IMR-90 (cell line): ENCODE measurements at regions not wholly inside any gene's neighbourhood (a gene's known extent, or its start where the extent isn't known, plus 50 kb on each side); places are given as distances from the start of the nearest gene placed in this dataset.
A peak's percentile ranks its signal among the peaks of the same experiment; 100 is the strongest.

Experiments used
- ATAC-seq: fragments of 200-7000 bp; cut with Tn5 transposase; 2 replicates; pipeline ENCODE4 v1.9.1; 2020; ENCODE audit warnings: low read depth, mild to moderate bottlenecking, moderate library complexity
- BruUV-seq: library from RNA; stranded (reverse); fragments of 400-500 nt; replicated peaks from 2 replicates; lab custom pipeline; 2021; lab: Mats Ljungman, UMichigan
- CTCF ChIA-PET: fragments of 300-600 bp; formaldehyde crosslinking; extraction: SDS; loops from one replicate; lab custom pipeline; 2021; ENCODE audit warnings: antibody characterized with exemption; lab: Yijun Ruan, JAX
- POLR2A ChIA-PET: fragments of 300-600 bp; sonication (Branson Sonifier 250); formaldehyde crosslinking; loops from one replicate; lab custom pipeline; 2022; ENCODE audit warnings: antibody characterized with exemption; ENCODE audit not compliant: unreplicated experiment; lab: Charles Lee
- DNase-seq: peaks from one replicate; pipeline ENCODE4 v3.0.0; 2013
- H2AFZ ChIP-seq: replicated peaks from 2 replicates; pipeline ENCODE3; 2013; ENCODE audit warnings: low read length, mild to moderate bottlenecking; ENCODE audit not compliant: poor library complexity
- H2AK5ac ChIP-seq: 2 replicates; pipeline ENCODE4 v1.6.1; 2013; ENCODE audit warnings: low read depth, low read length, inconsistent platforms
- H2AK9ac ChIP-seq: replicated peaks from 2 replicates; pipeline ENCODE3; 2013; ENCODE audit warnings: mild to moderate bottlenecking, low read depth, low read length, moderate library complexity; ENCODE audit not compliant: poor library complexity
- H2BK120ac ChIP-seq: 2 replicates; pipeline ENCODE4 v1.6.1; 2013; ENCODE audit warnings: low read depth, low read length, inconsistent platforms
- H2BK15ac ChIP-seq: 3 replicates; pipeline ENCODE4 v1.6.1; 2013; ENCODE audit warnings: low read depth, low read length, inconsistent platforms
- H2BK20ac ChIP-seq: 2 replicates; pipeline ENCODE4 v1.6.1; 2013; ENCODE audit warnings: low read depth, mild to moderate bottlenecking, inconsistent platforms, low read length, moderate library complexity
- H2BK5ac ChIP-seq: 2 replicates; pipeline ENCODE4 v1.6.1; 2013; ENCODE audit warnings: mild to moderate bottlenecking, low read depth, low read length, inconsistent platforms; ENCODE audit not compliant: poor library complexity, severe bottlenecking
- H3K14ac ChIP-seq: replicated peaks from 2 replicates; pipeline ENCODE4 v1.6.1; 2013; ENCODE audit warnings: low read depth, low read length, inconsistent platforms
- H3K18ac ChIP-seq: 2 replicates; pipeline ENCODE4 v1.6.1; 2013; ENCODE audit warnings: low read depth, low read length, control low read depth
- H3K23ac ChIP-seq: 2 replicates; pipeline ENCODE4 v1.6.1; 2013; ENCODE audit warnings: low read depth, low read length, inconsistent platforms
- H3K27ac ChIP-seq: 2 replicates; pipeline ENCODE4 v1.5.1; 2013; ENCODE audit warnings: mild to moderate bottlenecking, control low read depth, low read length; ENCODE audit not compliant: insufficient read depth
- H3K27me3 ChIP-seq: 2 replicates; pipeline ENCODE4 v1.6.1; 2013; ENCODE audit warnings: low read length; ENCODE audit not compliant: control insufficient read depth, insufficient read depth
- H3K36me3 ChIP-seq: 2 replicates; pipeline ENCODE4 v1.6.1; 2013; ENCODE audit warnings: low read length, mixed read lengths; ENCODE audit not compliant: control insufficient read depth, insufficient read depth
- H3K4ac ChIP-seq: 2 replicates; pipeline ENCODE4 v1.6.1; 2013; ENCODE audit warnings: low read depth, low read length, inconsistent platforms
- H3K4me1 ChIP-seq: 2 replicates; pipeline ENCODE4 v1.6.1; 2013; ENCODE audit warnings: low read length, mixed read lengths; ENCODE audit not compliant: control insufficient read depth, insufficient read depth
- H3K4me2 ChIP-seq: 2 replicates; pipeline ENCODE4 v1.6.1; 2013; ENCODE audit warnings: low read depth, mild to moderate bottlenecking, control low read depth, low read length, moderate library complexity
- H3K4me3 ChIP-seq: 2 replicates; pipeline ENCODE4 v1.5.1; 2013; ENCODE audit warnings: low read depth, mild to moderate bottlenecking, control low read depth, low read length, moderate library complexity; ENCODE audit not compliant: insufficient read depth
- H3K56ac ChIP-seq: 2 replicates; pipeline ENCODE4 v1.6.1; 2013; ENCODE audit warnings: low read length, inconsistent platforms; ENCODE audit not compliant: insufficient read depth; ENCODE audit errors: extremely low read depth
- H3K79me1 ChIP-seq, 2 experiments: 2 replicates each; pipeline ENCODE4 v1.6.1; 2013; ENCODE audit warnings: low read length in 2 of 2, inconsistent platforms in 1 of 2, low read depth in 1 of 2
- H3K9ac ChIP-seq: 2 replicates; pipeline ENCODE4 v1.6.1; 2013; ENCODE audit warnings: low read depth, low read length, control low read depth
- H3K9me1 ChIP-seq: 2 replicates; pipeline ENCODE4 v1.6.1; 2013; ENCODE audit warnings: low read length, inconsistent platforms; ENCODE audit not compliant: insufficient read depth
- H3K9me3 ChIP-seq: 2 replicates; pipeline ENCODE4 v1.6.1; 2013; ENCODE audit warnings: low read length; ENCODE audit not compliant: control insufficient read depth, insufficient read depth
- H4K20me1 ChIP-seq: 2 replicates; pipeline ENCODE4 v1.6.1; 2013; ENCODE audit warnings: low read length, inconsistent platforms; ENCODE audit not compliant: insufficient read depth
- H4K5ac ChIP-seq: 2 replicates; pipeline ENCODE4 v1.6.1; 2013; ENCODE audit warnings: mild to moderate bottlenecking, low read depth, low read length, control low read depth
- H4K8ac ChIP-seq, 2 experiments: 2 replicates each; pipeline ENCODE4 v1.6.1; 2013; ENCODE audit warnings: low read depth in 2 of 2, low read length in 2 of 2, control low read depth in 1 of 2, inconsistent platforms in 1 of 2
- H4K91ac ChIP-seq: 2 replicates; pipeline ENCODE4 v1.6.1; 2013; ENCODE audit warnings: low read depth, low read length, inconsistent platforms; ENCODE audit not compliant: insufficient read depth
- BHLHE40 ChIP-seq: fragments of 150-350 bp; IDR thresholded peaks from 2 replicates; pipeline ENCODE4 v1.6.1; 2016; ENCODE audit warnings: mild to moderate bottlenecking, low read depth, low read length
- CHD1 ChIP-seq: IDR thresholded peaks from 2 replicates; pipeline ENCODE4 v1.6.1; 2012; ENCODE audit warnings: low read depth, low read length, improper control_type of control experiment
- MAFK ChIP-seq: IDR thresholded peaks from 2 replicates; pipeline ENCODE4 v1.6.1; 2012; ENCODE audit warnings: low read depth, low read length, improper control_type of control experiment
- NFE2L2 ChIP-seq: fragments of 150-350 bp; IDR thresholded peaks from 2 replicates; pipeline ENCODE4 v1.6.1; 2016; ENCODE audit warnings: low read depth, mild to moderate bottlenecking, low read length
- POLR2A ChIP-seq: IDR thresholded peaks from 2 replicates; pipeline ENCODE4 v1.6.1; 2012; ENCODE audit warnings: mild to moderate bottlenecking, low read depth, low read length
- RAD21 ChIP-seq: IDR thresholded peaks from 2 replicates; pipeline ENCODE4 v1.6.1; 2012; ENCODE audit warnings: low read length, improper control_type of control experiment
- RFX5 ChIP-seq: IDR thresholded peaks from 2 replicates; pipeline ENCODE4 v1.8.0; 2012; ENCODE audit warnings: low read depth, mild to moderate bottlenecking, low read length, moderate library complexity
- WGBS, 2 experiments: methylation state at CpG; one replicate each; pipeline versions ENCODE4 v1.1.5 to v1.1.7; 2013; ENCODE audit warnings: missing lambda C conversion rate in 2 of 2; ENCODE audit not compliant: insufficient read length in 1 of 2; ENCODE audit errors: extremely low coverage in 2 of 2; 5-methylcytosine and 5-hydroxymethylcytosine counted together
- dilution Hi-C: fragments of 300-500 bp; cut with HindIII; formaldehyde crosslinking; loops from one replicate; pipeline ENCODE4 v1.14.3; 2018; ENCODE audit warnings: low sequenced_read_pairs; ENCODE audit not compliant: unreplicated experiment
- in situ Hi-C: fragments of 300-500 bp; cut with MboI; formaldehyde crosslinking; loops from 3 replicates; pipeline ENCODE4 v1.14.3; 2019; ENCODE audit warnings: low sequenced_read_pairs, inconsistent platforms, mixed read lengths
- intact Hi-C: fragments of 100-400 bp; cut with micrococcal nuclease; formaldehyde crosslinking; loops from 2 replicates; pipeline ENCODE4 v1.10.0; 2022

- no peak overlapping the region for H3K4me3 ChIP-seq
- DNase-seq (no peak), ATAC-seq (no peak)
- H2AFZ ChIP-seq: no peak overlapping the region
- H3K36me3 ChIP-seq: no peaks in the 10 kb centered on the region
- ChIA-PET CTCF (no interaction called here), POLR2A (no interaction called here)
- in situ Hi-C loops (no loop called here), dilution Hi-C loops (no loop called here), intact Hi-C loops (no loop called here)
- no peak overlapping the region for H2BK15ac ChIP-seq
- H3K9me3 ChIP-seq: no peaks in the 10 kb centered on the region
- H3K14ac ChIP-seq: no peak overlapping the region
- H4K5ac ChIP-seq: no peak overlapping the region
- no peak overlapping the region for H2AK5ac ChIP-seq
- no peak overlapping the region for H3K4me2 ChIP-seq
- H2BK120ac ChIP-seq: 0 out of 2 replicates have a peak overlapping the region, but pooled peaks have one; percentile 3
- no peak overlapping the region for H3K56ac ChIP-seq
- H3K9ac ChIP-seq: no peak overlapping the region
- TF ChIP-seq RAD21 (no peak), CHD1 (no peak), MAFK (peak; percentile 58), RFX5 (no peak), POLR2A (no peak), BHLHE40 (no peak), NFE2L2 (no peak)
- H2BK20ac ChIP-seq: no peak overlapping the region
- H3K27me3 ChIP-seq: no peaks in the 10 kb centered on the region
- H3K23ac ChIP-seq: no peak overlapping the region
- H2BK5ac ChIP-seq: no peak overlapping the region
- peaks cover under 1 to 11% of the 10 kb centered on the region in 2 experiments; a peak in 2 of 4 replicates for H3K79me1 ChIP-seq
- BruUV-seq: no TSS peak
- H3K18ac ChIP-seq: no peak overlapping the region; the same call in 1 of the 2 replicates
- no peak overlapping the region for H4K8ac ChIP-seq
- peaks cover 11% of the 10 kb centered on the region for H3K9me1 ChIP-seq
- H4K91ac ChIP-seq: peak overlapping the region; percentile 15; the same call in 1 of the 2 replicates
- no peak overlapping the region for H3K27ac ChIP-seq
- H3K4ac ChIP-seq: no peak overlapping the region
- H2AK9ac ChIP-seq: no peak overlapping the region
- WGBS, 2 experiments: no CpG with 5 or more reads among the region's 3 CpGs
- H4K20me1 ChIP-seq: no peaks in the 10 kb centered on the region
- H3K4me1 ChIP-seq: peaks cover 15% of the 10 kb centered on the region
Measured at GRCh38 chr2:237250599-237250998, 163.4 kb downstream of the COL6A3 start.
